C4-2B (cell line): ENCODE measurements at regions not wholly inside any gene's neighbourhood (a gene's known extent, or its start where the extent isn't known, plus 50 kb on each side); places are given as distances from the start of the nearest gene placed in this dataset.

Experiments used
- H3K27ac ChIP-seq: fragments of 450-650 bp; 2 replicates; pipeline ENCODE4 v1.5.1; 2017
- ZFX ChIP-seq: fragments of 450-650 bp; IDR thresholded peaks from 2 replicates; pipeline ENCODE4 v1.6.1; 2017
- TF ChIP-seq, protein P1 (sequence below): fragments of 450-650 bp; conservative IDR thresholded peaks from 2 replicates; pipeline ENCODE4 v1.5.1; 2017; ENCODE audit warnings: mild to moderate bottlenecking

DNA sequence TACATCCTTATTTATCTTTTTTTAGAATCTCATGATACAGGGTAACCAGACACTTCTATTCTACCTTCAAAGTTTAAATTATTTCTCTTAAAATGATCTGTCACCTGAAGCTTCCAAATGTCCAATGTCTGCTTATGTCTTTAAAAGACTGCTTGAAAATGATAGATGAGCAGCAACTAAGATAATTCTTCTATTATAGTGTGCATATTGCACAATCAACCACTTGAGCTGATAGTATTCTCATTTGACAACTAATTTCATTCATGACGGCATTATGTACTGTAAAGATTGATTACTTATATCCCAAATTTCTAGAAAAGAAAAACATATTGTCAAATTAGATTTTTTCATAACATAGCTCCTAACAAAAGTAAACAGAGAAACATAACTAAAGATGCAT, 1478.2 kb upstream of the MIR17HG start:
- no peak overlapping the region for H3K27ac ChIP-seq
- no peak for TF ChIP-seq ZFX
- TF ChIP-seq, protein P1, sequence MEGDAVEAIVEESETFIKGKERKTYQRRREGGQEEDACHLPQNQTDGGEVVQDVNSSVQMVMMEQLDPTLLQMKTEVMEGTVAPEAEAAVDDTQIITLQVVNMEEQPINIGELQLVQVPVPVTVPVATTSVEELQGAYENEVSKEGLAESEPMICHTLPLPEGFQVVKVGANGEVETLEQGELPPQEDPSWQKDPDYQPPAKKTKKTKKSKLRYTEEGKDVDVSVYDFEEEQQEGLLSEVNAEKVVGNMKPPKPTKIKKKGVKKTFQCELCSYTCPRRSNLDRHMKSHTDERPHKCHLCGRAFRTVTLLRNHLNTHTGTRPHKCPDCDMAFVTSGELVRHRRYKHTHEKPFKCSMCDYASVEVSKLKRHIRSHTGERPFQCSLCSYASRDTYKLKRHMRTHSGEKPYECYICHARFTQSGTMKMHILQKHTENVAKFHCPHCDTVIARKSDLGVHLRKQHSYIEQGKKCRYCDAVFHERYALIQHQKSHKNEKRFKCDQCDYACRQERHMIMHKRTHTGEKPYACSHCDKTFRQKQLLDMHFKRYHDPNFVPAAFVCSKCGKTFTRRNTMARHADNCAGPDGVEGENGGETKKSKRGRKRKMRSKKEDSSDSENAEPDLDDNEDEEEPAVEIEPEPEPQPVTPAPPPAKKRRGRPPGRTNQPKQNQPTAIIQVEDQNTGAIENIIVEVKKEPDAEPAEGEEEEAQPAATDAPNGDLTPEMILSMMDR, result no peak

DNA sequence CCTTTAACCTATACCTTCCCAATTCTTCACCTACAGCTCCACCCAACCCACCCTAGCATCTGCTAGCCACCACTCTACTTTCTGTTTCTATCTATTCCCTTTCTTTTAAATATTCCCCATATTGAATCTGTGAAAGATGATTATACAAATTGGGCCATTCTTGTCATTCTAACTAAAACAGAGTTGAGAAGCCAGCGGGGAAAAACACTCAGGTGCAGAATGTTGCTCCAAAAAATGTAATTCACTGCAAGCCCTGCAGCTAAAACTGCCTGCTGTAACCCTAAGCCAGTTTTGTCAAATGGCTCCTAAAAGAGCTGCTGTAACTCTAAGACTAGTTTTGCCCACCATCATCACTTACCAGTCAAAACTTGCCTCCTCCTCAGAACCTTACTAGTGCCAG, 1468.6 kb upstream of the MIR17HG start:
- H3K27ac ChIP-seq, result no peak overlapping the region
- TF ChIP-seq ZFX, result no peak
- TF ChIP-seq, protein P1, result no peak

DNA sequence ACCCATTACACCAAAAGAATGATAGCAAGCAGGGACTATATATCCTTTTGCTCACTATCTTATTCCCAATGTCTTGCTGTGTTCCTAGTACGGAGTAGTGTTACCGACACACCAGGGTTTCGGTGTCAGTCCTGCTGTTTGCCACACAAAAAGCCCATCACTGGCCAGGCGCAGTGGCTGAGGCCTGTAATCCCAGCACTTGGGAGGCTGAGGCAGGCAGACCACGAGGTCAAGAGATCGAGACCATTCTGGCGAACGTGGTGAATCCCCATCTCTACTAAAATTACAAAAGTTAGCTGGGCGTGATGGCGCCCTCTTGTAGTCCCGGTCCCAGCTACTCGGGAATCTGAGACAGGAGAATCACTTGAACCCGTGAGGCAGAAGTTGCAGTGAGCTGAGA, 1467.3 kb upstream of the MIR17HG start:
- TF ChIP-seq, protein P1, result no peak
- TF ChIP-seq ZFX, result no peak
- H3K27ac ChIP-seq, result no peak overlapping the region

DNA sequence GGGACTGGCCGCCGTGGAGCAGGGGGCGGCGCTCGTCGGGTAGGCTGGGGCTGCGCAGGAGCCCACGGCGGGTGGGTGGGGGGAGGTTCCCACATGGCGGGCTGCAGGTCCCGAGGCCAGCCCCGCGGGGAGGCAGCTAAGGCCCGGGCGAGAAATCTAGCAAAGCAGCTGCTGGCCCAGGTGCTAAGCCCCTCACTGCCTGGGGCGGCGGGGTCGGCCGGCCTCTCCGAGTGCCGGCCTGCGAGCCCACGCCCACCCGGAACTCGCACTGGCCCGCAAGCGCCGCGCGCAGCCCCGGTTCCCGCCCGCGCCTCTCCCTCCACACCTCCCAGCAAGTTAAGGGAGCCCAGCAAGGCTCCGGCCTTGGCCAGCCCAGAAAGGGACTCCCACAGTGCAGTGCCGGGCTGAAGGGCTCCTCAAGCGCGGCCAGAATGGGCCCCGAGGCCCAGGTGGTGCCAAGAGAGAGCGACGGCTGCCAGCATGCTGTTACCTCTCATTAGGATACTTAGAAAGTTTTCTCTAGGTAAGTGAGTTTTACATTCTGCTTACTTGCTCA, 1463.5 kb upstream of the MIR17HG start:
- no peak for TF ChIP-seq ZFX
- TF ChIP-seq, protein P1, result no peak
- no peak overlapping the region for H3K27ac ChIP-seq

DNA sequence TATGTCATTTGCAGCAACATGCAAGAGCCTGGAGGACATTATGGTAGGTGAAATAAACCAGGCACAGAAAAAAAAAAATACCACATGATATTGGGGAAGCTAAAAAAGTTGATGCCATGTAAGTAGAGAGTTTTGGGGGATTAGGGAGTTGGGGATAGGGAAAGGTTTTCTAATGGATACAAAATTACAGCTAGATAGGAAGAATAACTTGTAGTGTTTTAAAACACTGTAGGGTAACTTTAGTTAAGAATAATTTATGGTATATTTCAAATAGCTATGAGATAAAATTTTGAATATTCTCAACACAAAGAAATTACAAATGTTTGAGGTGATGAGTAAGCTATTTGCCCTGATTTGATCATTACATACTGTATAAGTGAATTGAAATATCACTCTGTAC, 1456.7 kb upstream of the MIR17HG start:
- no peak overlapping the region for H3K27ac ChIP-seq
- TF ChIP-seq, protein P1, result no peak
- no peak for TF ChIP-seq ZFX

DNA sequence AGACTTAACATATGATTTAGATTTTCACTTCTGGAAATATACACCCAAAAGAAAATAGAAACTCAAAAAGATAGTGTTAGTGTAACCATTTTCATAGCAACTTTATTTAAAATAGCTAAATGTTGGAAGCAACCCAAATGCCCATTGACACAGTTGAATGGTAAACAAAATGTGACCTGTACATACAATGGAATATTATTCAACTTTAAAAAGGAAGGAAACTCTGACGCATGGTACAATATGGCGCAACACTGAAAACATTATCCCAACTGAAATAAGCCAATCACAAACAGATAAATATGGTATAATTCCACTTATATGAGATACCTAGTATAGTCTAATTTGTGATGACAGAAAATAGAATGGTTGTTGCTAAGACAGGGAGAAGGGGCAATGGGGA, 1456.1 kb upstream of the MIR17HG start:
- TF ChIP-seq ZFX, result no peak
- TF ChIP-seq, protein P1, result no peak
- no peak overlapping the region for H3K27ac ChIP-seq

DNA sequence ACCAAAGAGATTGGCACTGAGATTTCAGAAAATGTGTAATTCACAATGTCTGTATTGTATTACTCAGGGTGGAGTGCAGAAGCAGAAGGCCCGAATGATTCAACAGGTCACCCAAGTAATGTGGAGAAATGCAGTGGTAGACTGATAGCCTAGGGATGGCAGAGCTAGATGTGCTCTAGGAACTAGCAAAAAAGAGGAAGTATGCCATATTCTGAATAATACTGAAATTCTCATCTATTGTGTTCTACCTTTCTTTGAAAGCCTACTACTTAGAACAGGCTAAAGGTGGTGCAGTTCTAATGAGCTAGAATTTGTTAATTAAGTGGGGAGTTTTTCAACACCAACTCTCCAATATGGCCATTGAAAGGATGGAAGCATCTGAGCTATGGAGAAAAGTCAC, 1449.8 kb upstream of the MIR17HG start:
- no peak for TF ChIP-seq ZFX
- TF ChIP-seq, protein P1, result no peak
- H3K27ac ChIP-seq, result no peak overlapping the region
